K562 (cell line): ENCODE measurements at regions not wholly inside any gene's neighbourhood (a gene's known extent, or its start where the extent isn't known, plus 50 kb on each side); places are given as distances from the start of the nearest gene placed in this dataset.

Experiments
- ATAC-seq: fragments of 200-7000 bp; cut with Tn5 transposase; 3 replicates; pipeline ENCODE4 v1.9.1; 2020; ENCODE audit warnings: moderate library complexity
- BruUV-seq: library from RNA; stranded (reverse); fragments of 400-500 nt; replicated peaks from 2 replicates; lab custom pipeline; 2021; lab: Mats Ljungman, UMichigan
- CTCF ChIA-PET: fragments of 300-600 bp; formaldehyde crosslinking; extraction: SDS; loops from one replicate; lab custom pipeline; 2021; ENCODE audit warnings: low intra/inter-chr PET ratio; lab: Yijun Ruan, JAX
- POLR2A ChIA-PET: fragments of 300-600, 350-650 bp; sonication (Branson Sonifier 250); formaldehyde crosslinking; extraction: SDS; loops from one replicate; lab custom pipeline; 2021; ENCODE audit warnings: antibody characterized with exemption, inconsistent platforms; lab: Yijun Ruan, JAX
- DNase-seq, 4 experiments: peaks; one replicate each; pipeline versions ENCODE4 v3.0.0 to v3.0.0-alpha.2; 2011 to 2018; ENCODE audit warnings: low spot score in 3 of 4, mixed read lengths in 3 of 4; ENCODE audit errors: extremely low read depth in 1 of 4
- FAIRE-seq: peaks from 2 replicates; lab custom pipeline; 2011; peaks lifted over from hg19 to GRCh38; lab: Jason Lieb, UNC
- H2AFZ ChIP-seq: 2 replicates; pipeline ENCODE4 v1.6.0; 2011; ENCODE audit warnings: low read depth, low read length, control low read depth, inconsistent platforms
- H3K27ac ChIP-seq: fragments of 200-600 bp; 3 replicates; pipeline ENCODE4 v1.8.0; 2011; ENCODE audit warnings: low read depth, mild to moderate bottlenecking, control low read depth, inconsistent platforms, low read length, moderate library complexity, mixed read lengths; ENCODE audit errors: extremely low read depth
- H3K27me3 ChIP-seq, 2 experiments: fragments of 300-600 bp in 1 of 2; 2 replicates in 1 of 2; 3 replicates in 1 of 2; pipeline versions ENCODE4 v1.6.0 to v1.8.0; 2011; ENCODE audit warnings: inconsistent platforms in 2 of 2, low read length in 2 of 2, mild to moderate bottlenecking in 1 of 2, mixed read lengths in 1 of 2, moderate library complexity in 1 of 2; ENCODE audit not compliant: control insufficient read depth in 2 of 2, insufficient read depth in 2 of 2
- H3K36me3 ChIP-seq: fragments of 300-600 bp; 3 replicates; pipeline ENCODE4 v1.8.0; 2011; ENCODE audit warnings: mild to moderate bottlenecking, low read length, inconsistent platforms; ENCODE audit not compliant: control insufficient read depth, insufficient read depth
- H3K4me1 ChIP-seq, 2 experiments: fragments of 200-600 bp in 1 of 2; replicated peaks in 1 of 2; 2 replicates in 1 of 2; 3 replicates in 1 of 2; pipeline versions ENCODE4 v1.5.1 to v1.8.0; 2011; ENCODE audit warnings: inconsistent platforms in 2 of 2, low read length in 2 of 2, mild to moderate bottlenecking in 1 of 2, mixed read lengths in 1 of 2, moderate library complexity in 1 of 2; ENCODE audit not compliant: control insufficient read depth in 2 of 2, insufficient read depth in 2 of 2
- H3K4me2 ChIP-seq: 2 replicates; pipeline ENCODE4 v1.6.1; 2011; ENCODE audit warnings: low read length, control low read depth, inconsistent platforms, mixed read lengths; ENCODE audit not compliant: insufficient read depth
- H3K4me3 ChIP-seq: fragments of 200-600 bp; sonication (generic), shearing (Covaris generic); 2 replicates; pipeline ENCODE4 v1.5.1; 2016; ENCODE audit warnings: control low read depth, inconsistent platforms
- H3K79me2 ChIP-seq: fragments of 200-600 bp; 3 replicates; pipeline ENCODE4 v1.8.0; 2011; ENCODE audit warnings: low read length, inconsistent platforms; ENCODE audit not compliant: control insufficient read depth, insufficient read depth
- H3K9ac ChIP-seq, 2 experiments: 2 replicates each; pipeline versions ENCODE4 v1.6.0 to v1.6.1; 2011; ENCODE audit warnings: low read depth in 2 of 2, low read length in 2 of 2, control low read depth in 1 of 2, inconsistent platforms in 1 of 2, mild to moderate bottlenecking in 1 of 2, mixed read lengths in 1 of 2; ENCODE audit not compliant: insufficient read depth in 1 of 2
- H3K9me1 ChIP-seq: one replicate; pipeline ENCODE4 v1.6.0; 2011; ENCODE audit warnings: inconsistent platforms, mild to moderate bottlenecking, low read length, moderate library complexity; ENCODE audit not compliant: control insufficient read depth, insufficient read depth
- H3K9me3 ChIP-seq: replicated peaks from 2 replicates; pipeline ENCODE4 v1.5.1; 2011; ENCODE audit warnings: low read depth, low read length, inconsistent platforms; ENCODE audit not compliant: control insufficient read depth, insufficient read depth
- H4K20me1 ChIP-seq: replicated peaks from 2 replicates; pipeline ENCODE4 v1.6.1; 2011; ENCODE audit warnings: low read length, inconsistent platforms, mixed read lengths; ENCODE audit not compliant: control insufficient read depth, insufficient read depth
- BRD4 ChIP-seq: fragments of 200-600 bp; sonication (generic); IDR thresholded peaks from 2 replicates; pipeline ENCODE4 v1.6.1; 2017; ENCODE audit warnings: inconsistent platforms
- CBX1 ChIP-seq: sonication (generic); IDR thresholded peaks from 2 replicates; pipeline ENCODE4 v1.6.1; 2016; ENCODE audit warnings: antibody characterized with exemption, low read depth, mild to moderate bottlenecking
- CHCHD3 ChIP-seq: fragments of 250-450 bp; sonication (Bioruptor Pico); IDR thresholded peaks from 2 replicates; pipeline ENCODE4 v2.1.2; 2022; ENCODE audit warnings: mild to moderate bottlenecking
- DEAF1 ChIP-seq: fragments of 450-650 bp; formaldehyde crosslinking; IDR thresholded peaks from 2 replicates; pipeline ENCODE4 v1.4.0; 2020; ENCODE audit warnings: mild to moderate bottlenecking, moderate library complexity
- EP400 ChIP-seq: fragments of 450-650 bp; IDR thresholded peaks from 2 replicates; pipeline ENCODE4 v1.6.1; 2017; ENCODE audit warnings: antibody characterized with exemption, mild to moderate bottlenecking, moderate library complexity
- GTF2A2 ChIP-seq: IDR thresholded peaks from 2 replicates; pipeline ENCODE4 v1.6.1; 2016; ENCODE audit warnings: mild to moderate bottlenecking, missing genetic modification characterization, missing compliant biosample characterization
- HDAC3 ChIP-seq: fragments of 450-650 bp; IDR thresholded peaks from 2 replicates; pipeline ENCODE4 v1.6.1; 2018; ENCODE audit warnings: borderline replicate concordance, mild to moderate bottlenecking, moderate library complexity; ENCODE audit not compliant: partially characterized antibody
- HES1 ChIP-seq: fragments of 450-650 bp; IDR thresholded peaks from 2 replicates; pipeline ENCODE4 v1.6.1; 2016; ENCODE audit warnings: low read depth, mild to moderate bottlenecking, moderate library complexity
- HNRNPUL1 ChIP-seq: fragments of 200-400 bp; formaldehyde crosslinking; IDR thresholded peaks from 2 replicates; pipeline ENCODE4 v1.6.1; 2017; ENCODE audit warnings: low read length
- ILF3 ChIP-seq: fragments of 450-650 bp; IDR thresholded peaks from 2 replicates; pipeline ENCODE4 v1.6.1; 2018; ENCODE audit warnings: antibody characterized with exemption, mild to moderate bottlenecking, moderate library complexity, borderline replicate concordance
- NCOA2 ChIP-seq, 2 experiments: fragments of 450-650 bp; IDR thresholded peaks; 2 replicates each; pipeline ENCODE4 v1.6.1; 2018; ENCODE audit warnings: mild to moderate bottlenecking in 2 of 2, moderate library complexity in 1 of 2; ENCODE audit not compliant: partially characterized antibody in 2 of 2
- NR2C2 ChIP-seq, 2 experiments: fragments of 200-800 bp in 1 of 2; sonication (Bioruptor generic) in 1 of 2; sonication (generic) in 1 of 2; formaldehyde crosslinking in 1 of 2; IDR thresholded peaks; 2 replicates each; pipeline versions ENCODE4 v1.6.1 to v1.8.0; 2016 to 2022; ENCODE audit warnings: mild to moderate bottlenecking in 1 of 2, missing compliant biosample characterization in 1 of 2, missing genetic modification characterization in 1 of 2, missing genetic modification reagents in 1 of 2
- PML ChIP-seq: IDR thresholded peaks from 2 replicates; pipeline ENCODE4 v1.6.1; 2012; ENCODE audit warnings: low read length, inconsistent platforms
- SMAD3 ChIP-seq: fragments of 450-650 bp; formaldehyde crosslinking; conservative IDR thresholded peaks from 2 replicates; pipeline ENCODE4 v1.4.0; 2020; ENCODE audit warnings: mild to moderate bottlenecking
- SRSF7 ChIP-seq: fragments of 200-400 bp; formaldehyde crosslinking; optimal IDR thresholded peaks from 2 replicates; pipeline ENCODE3; 2017; ENCODE audit warnings: mild to moderate bottlenecking, low read depth, low read length
- TAF1 ChIP-seq: IDR thresholded peaks from 2 replicates; pipeline ENCODE4 v1.6.1; 2011; ENCODE audit warnings: mild to moderate bottlenecking, low read length, moderate library complexity; ENCODE audit not compliant: insufficient read depth, control insufficient read depth, severe bottlenecking; ENCODE audit errors: extremely low read depth
- TBL1XR1 ChIP-seq, 2 experiments: IDR thresholded peaks; 2 replicates each; pipeline ENCODE4 v1.6.1; 2012; ENCODE audit warnings: improper control_type of control experiment in 2 of 2, low read length in 2 of 2, mild to moderate bottlenecking in 1 of 2
- TCF7L2 ChIP-seq: fragments of 150-350 bp; IDR thresholded peaks from 2 replicates; pipeline ENCODE4 v1.6.1; 2016; ENCODE audit warnings: low read depth, mild to moderate bottlenecking, low read length, moderate library complexity
- TCFL5 ChIP-seq: fragments of 250-450 bp; sonication (Bioruptor Pico); conservative IDR thresholded peaks from 2 replicates; pipeline ENCODE4 v1.6.1; 2021; ENCODE audit warnings: mild to moderate bottlenecking, moderate library complexity, matching md5 sums
- ZBTB43 ChIP-seq: sonication (generic); formaldehyde crosslinking; IDR thresholded peaks from 2 replicates; pipeline ENCODE4 v1.8.0; 2023; ENCODE audit warnings: mild to moderate bottlenecking, missing genetic modification reagents
- ZFP30 ChIP-seq: fragments of 250-450 bp; sonication (Bioruptor Pico); IDR thresholded peaks from 2 replicates; pipeline ENCODE4 v1.8.0; 2022; ENCODE audit warnings: moderate library complexity, mild to moderate bottlenecking, inconsistent platforms, borderline replicate concordance
- ZNF24 ChIP-seq: fragments of 450-650 bp; IDR thresholded peaks from 2 replicates; pipeline ENCODE4 v1.6.1; 2016
- WGBS: fragments of 100-300 bp; shearing (Covaris generic); methylation state at CpG from one replicate; pipeline ENCODE4 v1.1.6; 2016; ENCODE audit warnings: low coverage, mixed read lengths; ENCODE audit not compliant: insufficient coverage; ENCODE audit errors: missing lambda C conversion rate; 5-methylcytosine and 5-hydroxymethylcytosine counted together
- in situ Hi-C: fragments of 300-500 bp; cut with MboI; formaldehyde crosslinking; loops from 4 replicates; pipeline ENCODE4 v1.15.0; 2018; ENCODE audit warnings: inconsistent platforms, mixed read lengths
- intact Hi-C: fragments of 100-400 bp; cut with micrococcal nuclease; formaldehyde crosslinking; loops from 2 replicates; pipeline ENCODE4 v1.14.2; 2022

DNA sequence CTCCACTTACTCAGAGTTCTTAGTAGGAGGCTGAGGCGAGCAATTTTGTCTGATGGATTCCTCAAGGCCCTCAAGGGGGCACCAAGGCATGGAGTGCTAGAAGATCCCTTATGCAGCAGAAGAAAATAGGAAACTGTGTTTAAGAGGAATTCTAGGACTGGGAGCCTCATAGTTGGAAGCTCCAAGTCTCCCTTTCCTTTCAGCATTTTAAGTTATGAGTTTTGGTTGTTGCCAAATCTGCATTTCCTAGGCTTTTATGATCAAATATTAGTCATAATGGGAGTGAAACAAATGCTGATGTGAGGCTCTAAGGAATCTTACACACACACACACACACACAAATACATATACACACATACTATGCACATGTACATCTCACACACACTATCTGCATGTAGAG is 714.0 kb downstream of the UTRN start (continued):
- TF ChIP-seq HES1 (no peak), GTF2A2 (no peak), CBX1 (no peak), BRD4 (no peak), CHCHD3 (no peak), SRSF7 (no peak), ZNF24 (no peak), PML (no peak), ZBTB43 (CRISPR knock-in tag) (no peak), ILF3 (no peak), TCF7L2 (no peak), TCFL5 (no peak)

- no peaks in the 10 kb centered on the region for H3K27me3 ChIP-seq
- DNase-seq (no peak), ATAC-seq (no peak), FAIRE-seq (no peak)
- intact Hi-C loops (no loop called here), in situ Hi-C loops (no loop called here)
- H3K79me2 ChIP-seq, result no peaks in the 10 kb centered on the region
- no peaks in the 10 kb centered on the region for H3K36me3 ChIP-seq
- BruUV-seq, result no TSS peak
- no peaks in the 10 kb centered on the region for H3K9me1 ChIP-seq
- no peaks in the 10 kb centered on the region for H3K4me1 ChIP-seq
- H3K9ac ChIP-seq, result no peak overlapping the region
- no peak overlapping the region for H3K4me3 ChIP-seq
- no peak overlapping the region for H3K4me2 ChIP-seq
- ChIA-PET CTCF (no interaction called here), POLR2A (no interaction called here)
- H3K27ac ChIP-seq, result no peak overlapping the region
- H4K20me1 ChIP-seq, result no peaks in the 10 kb centered on the region
- H2AFZ ChIP-seq, result no peak overlapping the region
- WGBS, result 6% methylated on average over 2 of the region's 2 CpGs
- no peaks in the 10 kb centered on the region for H3K9me3 ChIP-seq
- TF ChIP-seq NCOA2 (IDR thresholded peaks at IDR 0.05; ENCODE audit: partially characterized antibody in 2 of 2) (no peak), SMAD3 (CRISPR knock-in tag) (no peak), HDAC3 (no peak), ZFP30 (CRISPR knock-in tag) (no peak), DEAF1 (CRISPR knock-in tag) (no peak), TAF1 (no peak), NR2C2 (CRISPR knock-in tag; IDR thresholded peaks at IDR 0.05) (no peak), NR2C2 (tag; IDR thresholded peaks at IDR 0.05) (no peak), EP400 (no peak), TBL1XR1 (IDR thresholded peaks at IDR 0.05; ENCODE audit: low read length in 2 of 2) (no peak), HNRNPUL1 (no peak)
These were observed 718.0 kb downstream of the UTRN start for GRCh38 chr6:145003145-145003544.
